Duodenal mucosa (tissue), 2 donors: ENCODE measurements at regions not wholly inside any gene's neighbourhood (a gene's known extent, or its start where the extent isn't known, plus 50 kb on each side); places are given as distances from the start of the nearest gene placed in this dataset.

ENCODE experiments used
- H3K27ac ChIP-seq: one replicate; pipeline ENCODE4 v1.7.0; 2013; ENCODE audit warnings: low read depth, low read length
- H3K27me3 ChIP-seq, 2 donors: one replicate each; pipeline ENCODE4 v1.7.0; 2013; ENCODE audit warnings: low read length in 2 of 2, control low read depth in 1 of 2; ENCODE audit not compliant: insufficient read depth in 2 of 2, control insufficient read depth in 1 of 2
- H3K36me3 ChIP-seq, 2 donors: one replicate each; pipeline ENCODE4 v1.7.0; 2013; ENCODE audit warnings: low read length in 2 of 2, control low read depth in 1 of 2; ENCODE audit not compliant: insufficient read depth in 2 of 2, control insufficient read depth in 1 of 2
- H3K4me1 ChIP-seq, 2 donors: one replicate each; pipeline ENCODE4 v1.7.0; 2013; ENCODE audit warnings: low read length in 2 of 2, control low read depth in 1 of 2; ENCODE audit not compliant: insufficient read depth in 2 of 2, control insufficient read depth in 1 of 2
- H3K4me3 ChIP-seq, 2 donors: one replicate each; pipeline ENCODE4 v1.7.0; 2013; ENCODE audit warnings: low read length in 2 of 2, low read depth in 1 of 2
- H3K9ac ChIP-seq, 2 donors: one replicate each; pipeline ENCODE4 v1.7.0; 2013; ENCODE audit warnings: low read length in 2 of 2, low read depth in 1 of 2
- H3K9me3 ChIP-seq, 2 donors: one replicate each; pipeline ENCODE4 v1.7.0; 2013; ENCODE audit warnings: low read length in 2 of 2, control low read depth in 1 of 2; ENCODE audit not compliant: control insufficient read depth in 1 of 2

DNA sequence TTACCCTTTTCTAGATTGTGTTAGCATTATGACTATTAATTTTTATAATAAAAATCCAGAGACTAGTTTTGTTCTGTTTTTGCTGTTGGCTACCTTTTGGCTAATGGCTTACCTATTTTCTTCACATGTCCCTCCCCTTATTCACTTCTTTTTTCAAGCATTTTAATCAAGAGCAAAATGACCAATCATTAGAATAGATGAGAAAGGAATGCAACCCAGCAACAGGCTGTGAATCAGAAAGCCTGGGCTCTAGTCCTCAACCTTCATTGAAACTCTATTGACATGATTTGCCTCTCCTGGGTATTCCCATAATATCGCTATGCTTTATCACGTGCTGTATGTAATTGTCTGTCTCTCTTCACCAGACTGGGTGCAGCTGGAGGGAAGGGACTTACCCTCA lies 370.1 kb downstream of the IRS1 start:
- no peak overlapping the region for H3K9ac ChIP-seq
- no peak overlapping the region for H3K27ac ChIP-seq
- no peaks in the 10 kb centered on the region for H3K36me3 ChIP-seq
- H3K4me3 ChIP-seq: no peak overlapping the region
- H3K9me3 ChIP-seq: no peaks in the 10 kb centered on the region
- no peaks in the 10 kb centered on the region for H3K27me3 ChIP-seq
- peaks cover 2 to 3% of the 10 kb centered on the region in 2 donors for H3K4me1 ChIP-seq

DNA sequence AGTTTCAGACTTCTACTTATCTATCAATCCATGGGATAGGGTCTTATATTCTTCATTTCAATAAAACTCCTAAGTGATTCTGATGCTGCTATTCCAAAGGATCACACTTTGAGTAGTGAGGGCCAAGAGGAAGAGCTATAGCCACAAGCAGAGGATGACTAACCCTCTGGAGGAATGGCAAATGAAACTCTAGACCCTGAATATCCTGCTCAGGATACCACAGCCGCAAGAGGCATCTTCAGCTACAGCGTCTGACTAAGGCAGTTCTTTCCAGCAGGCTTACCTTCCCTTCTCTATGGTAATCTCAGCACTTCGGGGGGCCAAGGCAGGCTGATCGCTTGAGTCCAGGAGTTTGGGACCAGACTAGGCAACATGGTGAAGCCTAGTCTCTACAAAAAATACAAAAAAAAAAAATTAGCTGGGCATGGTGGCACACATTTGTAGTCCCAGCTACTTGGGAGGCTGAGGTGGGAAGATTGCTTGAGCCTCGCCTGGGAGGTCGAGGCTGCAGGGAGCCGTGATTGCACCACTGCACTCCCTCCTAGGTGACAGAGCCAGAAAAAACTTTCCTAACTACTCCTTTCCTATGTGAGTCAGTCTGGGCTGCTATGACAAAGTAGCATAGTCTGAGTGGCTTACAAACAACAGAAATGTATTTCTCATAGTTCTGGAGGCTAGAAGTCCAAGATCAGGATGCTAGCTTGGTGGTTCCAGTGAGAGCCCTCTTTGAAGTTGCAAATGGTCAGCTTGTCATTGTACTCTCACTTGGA lies 371.9 kb downstream of the IRS1 start:
- Histone ChIP-seq H3K9ac (no peak overlapping the region), H3K27me3 (no peaks in the 10 kb centered on the region), H3K4me1 (peaks cover 3 to 8% of the 10 kb centered on the region in 2 donors), H3K36me3 (no peaks in the 10 kb centered on the region), H3K9me3 (no peaks in the 10 kb centered on the region), H3K27ac (no peak overlapping the region), H3K4me3 (no peak overlapping the region)

DNA sequence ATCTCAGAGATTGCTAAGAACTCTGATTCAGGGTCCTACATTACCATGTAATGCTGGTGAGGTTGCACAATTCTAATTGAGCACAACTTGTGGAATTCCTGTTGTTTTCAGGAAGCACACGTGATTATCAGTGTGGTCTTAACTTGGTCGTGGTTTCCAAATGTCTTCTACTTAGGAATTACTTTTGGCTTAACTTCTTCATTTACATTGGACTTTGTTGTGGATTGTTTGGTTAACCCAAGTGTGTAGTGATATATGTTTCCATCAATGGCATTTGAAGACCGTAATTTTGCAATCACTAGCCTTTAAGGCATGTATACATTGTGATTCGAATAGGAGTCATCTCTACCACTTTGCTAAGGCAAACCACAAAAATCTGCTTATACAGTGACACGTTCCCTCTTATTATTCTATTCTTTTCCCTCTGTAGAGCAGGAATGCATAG lies 373.3 kb downstream of the IRS1 start:
- no peak overlapping the region for H3K4me3 ChIP-seq
- no peaks in the 10 kb centered on the region for H3K36me3 ChIP-seq
- H3K27ac ChIP-seq: no peak overlapping the region
- no peaks in the 10 kb centered on the region for H3K27me3 ChIP-seq
- no peak overlapping the region for H3K9ac ChIP-seq
- no peaks in the 10 kb centered on the region for H3K9me3 ChIP-seq
- H3K4me1 ChIP-seq: peaks cover 3 to 8% of the 10 kb centered on the region in 2 donors

DNA sequence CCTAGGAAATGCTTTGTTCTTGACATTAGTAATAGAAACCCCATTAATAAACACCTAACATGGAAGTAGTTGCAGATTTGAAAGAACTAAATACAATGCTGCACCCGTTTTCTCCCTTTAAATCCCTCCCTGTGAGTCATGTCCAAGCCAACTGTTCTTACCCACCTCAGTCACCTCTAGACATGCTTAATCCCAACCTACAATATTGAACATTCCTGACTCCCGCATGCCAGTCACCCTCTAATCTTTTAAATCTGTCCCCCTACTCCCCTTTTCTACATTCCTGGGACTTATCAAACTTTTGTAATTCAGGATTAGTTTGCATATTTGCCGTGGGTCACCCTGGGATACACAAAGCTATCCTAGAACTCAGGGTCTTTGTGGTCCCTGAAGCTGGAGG lies 374.6 kb downstream of the IRS1 start:
- H3K9ac ChIP-seq: no peak overlapping the region

DNA sequence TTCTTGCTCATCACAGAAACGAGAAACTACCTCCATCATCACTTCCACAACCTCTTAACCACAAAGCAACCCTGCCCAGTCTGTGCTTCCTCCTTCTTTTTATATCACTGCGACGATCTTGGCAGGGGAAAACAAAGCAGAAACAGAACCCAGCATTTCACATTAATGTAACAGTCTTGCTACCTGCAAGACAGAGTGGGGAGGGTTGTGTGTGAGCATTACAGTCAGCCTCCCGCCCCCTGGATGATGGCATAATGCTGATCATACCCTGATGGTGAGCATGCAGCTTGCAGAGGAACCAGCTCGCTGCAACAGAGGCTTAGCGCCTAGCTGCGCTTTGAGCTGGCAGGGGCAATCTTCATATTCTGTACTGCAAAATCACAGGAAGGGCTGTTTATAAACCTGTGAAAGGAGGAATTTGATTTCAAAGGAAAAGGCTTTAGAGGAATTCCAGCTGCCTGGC lies 376.1 kb downstream of the IRS1 start:
- H3K4me3 ChIP-seq: no peak overlapping the region
- no peak overlapping the region for H3K9ac ChIP-seq
- no peaks in the 10 kb centered on the region for H3K27me3 ChIP-seq
- no peaks in the 10 kb centered on the region for H3K36me3 ChIP-seq
- H3K27ac ChIP-seq: no peak overlapping the region
- peaks cover 0 to 8% of the 10 kb centered on the region in 2 donors for H3K4me1 ChIP-seq
- H3K9me3 ChIP-seq: no peaks in the 10 kb centered on the region

More for the DNA sequence above, 374.6 kb downstream of the IRS1 start:
- Histone ChIP-seq H3K9me3 (no peaks in the 10 kb centered on the region), H3K27ac (no peak overlapping the region), H3K4me1 (peaks cover 3 to 8% of the 10 kb centered on the region in 2 donors), H3K4me3 (no peak overlapping the region), H3K36me3 (no peaks in the 10 kb centered on the region), H3K27me3 (no peaks in the 10 kb centered on the region)

DNA sequence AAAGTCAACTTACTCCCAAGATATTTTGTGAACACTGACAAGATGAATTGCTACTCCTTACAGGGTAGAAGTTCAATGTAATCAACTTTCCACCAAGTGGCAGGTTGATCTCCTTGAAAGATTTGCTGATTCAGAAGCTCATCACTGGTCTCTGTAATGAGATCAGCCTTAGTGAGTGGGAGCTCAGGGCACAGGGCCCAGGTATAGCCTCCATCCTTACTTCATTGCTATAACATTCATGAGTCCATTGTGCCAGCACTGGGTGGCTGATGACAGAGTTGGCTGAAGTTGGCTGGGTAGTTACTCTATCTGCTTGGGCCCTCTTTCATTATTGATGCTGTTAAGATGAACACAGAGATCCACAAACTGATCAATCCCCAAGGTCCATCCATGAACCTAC lies 379.0 kb downstream of the IRS1 start:
- H3K9me3 ChIP-seq: no peaks in the 10 kb centered on the region
- no peaks in the 10 kb centered on the region for H3K36me3 ChIP-seq
- no peak overlapping the region for H3K4me3 ChIP-seq
- no peak overlapping the region for H3K27ac ChIP-seq
- H3K27me3 ChIP-seq: no peaks in the 10 kb centered on the region
- H3K9ac ChIP-seq: no peak overlapping the region
- H3K4me1 ChIP-seq: peaks cover 0 to 6% of the 10 kb centered on the region in 2 donors

DNA sequence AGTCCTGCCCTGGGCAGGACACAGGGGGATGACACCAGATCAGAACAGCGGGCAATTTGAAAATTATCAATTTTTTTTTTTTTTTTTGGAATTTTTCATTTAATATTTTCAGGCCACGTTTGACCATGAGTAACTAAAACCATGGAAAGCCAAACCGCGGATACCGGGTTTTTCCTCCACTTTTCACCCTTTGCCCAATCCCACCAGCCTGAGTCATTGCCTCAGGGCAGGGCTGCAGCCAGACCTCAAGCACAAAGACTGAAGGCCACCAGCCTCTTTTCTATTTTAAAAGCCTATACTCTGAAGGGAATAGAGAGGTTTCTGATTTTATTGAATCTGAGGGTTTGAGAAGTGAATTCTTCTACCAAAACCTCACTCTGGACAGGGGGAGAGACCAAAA lies 381.1 kb downstream of the IRS1 start:
- no peak overlapping the region for H3K9ac ChIP-seq
- no peak overlapping the region for H3K4me3 ChIP-seq
- no peaks in the 10 kb centered on the region for H3K36me3 ChIP-seq
- peaks cover 0 to 3% of the 10 kb centered on the region in 2 donors for H3K4me1 ChIP-seq
- no peak overlapping the region for H3K27ac ChIP-seq
- H3K27me3 ChIP-seq: no peaks in the 10 kb centered on the region
- no peaks in the 10 kb centered on the region for H3K9me3 ChIP-seq

DNA sequence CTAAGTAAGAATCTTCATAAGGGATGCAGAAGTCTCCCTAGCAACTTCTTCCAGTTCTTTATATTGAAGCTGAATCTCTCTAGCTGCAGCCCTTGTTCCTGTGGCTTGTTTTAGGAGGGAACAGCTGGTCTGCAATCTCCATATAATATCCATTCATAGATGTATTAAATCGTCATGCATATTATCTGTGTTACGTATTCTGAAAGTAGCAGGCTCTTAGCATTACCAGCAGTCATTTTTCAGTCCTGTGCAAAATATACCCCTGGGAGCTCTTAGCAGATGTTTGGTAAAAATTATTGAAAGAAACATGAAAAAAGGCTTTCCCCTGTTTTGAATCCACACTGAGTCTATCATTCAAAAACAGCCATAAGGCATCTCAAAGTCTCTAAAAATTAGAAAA lies 385.3 kb downstream of the IRS1 start:
- H3K9ac ChIP-seq: no peak overlapping the region
- H3K9me3 ChIP-seq: no peaks in the 10 kb centered on the region
- H3K27ac ChIP-seq: no peak overlapping the region
- no peaks in the 10 kb centered on the region for H3K36me3 ChIP-seq
- no peaks in the 10 kb centered on the region for H3K27me3 ChIP-seq
- no peak overlapping the region for H3K4me3 ChIP-seq
- no peaks in the 10 kb centered on the region for H3K4me1 ChIP-seq

DNA sequence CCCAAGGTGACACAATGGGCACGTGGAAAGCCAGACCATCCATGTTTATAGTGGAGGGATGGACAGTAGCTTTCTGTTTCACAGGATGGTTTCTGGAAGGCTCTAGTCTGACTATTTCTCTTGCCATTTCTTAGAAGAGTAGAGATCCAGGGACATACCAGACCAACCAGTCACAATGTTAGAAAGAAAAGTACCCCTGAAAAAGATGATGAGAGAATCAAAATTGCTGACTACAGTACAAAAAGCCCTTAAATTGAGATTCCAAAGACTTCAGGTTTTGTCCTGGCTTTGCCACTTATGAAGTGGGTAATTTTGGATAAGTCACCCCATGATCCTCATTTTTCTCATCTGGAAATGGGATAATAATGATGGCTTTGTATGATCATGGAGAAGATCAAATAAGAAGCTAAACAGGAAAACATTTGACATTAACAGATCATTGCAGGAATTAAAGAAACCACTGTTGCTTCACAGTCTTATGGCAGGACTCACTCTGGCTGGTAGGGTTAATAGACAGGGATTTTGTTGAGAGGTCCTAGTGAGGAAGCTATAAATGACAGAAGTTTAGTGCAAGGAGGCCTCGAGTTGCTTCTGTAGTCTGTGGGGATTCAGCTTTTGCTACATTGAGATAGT lies 386.0 kb downstream of the IRS1 start:
- no peaks in the 10 kb centered on the region for H3K27me3 ChIP-seq
- H3K4me3 ChIP-seq: no peak overlapping the region
- no peak overlapping the region for H3K27ac ChIP-seq
- H3K36me3 ChIP-seq: no peaks in the 10 kb centered on the region
- no peaks in the 10 kb centered on the region for H3K4me1 ChIP-seq
- H3K9me3 ChIP-seq: no peaks in the 10 kb centered on the region
- H3K9ac ChIP-seq: no peak overlapping the region

DNA sequence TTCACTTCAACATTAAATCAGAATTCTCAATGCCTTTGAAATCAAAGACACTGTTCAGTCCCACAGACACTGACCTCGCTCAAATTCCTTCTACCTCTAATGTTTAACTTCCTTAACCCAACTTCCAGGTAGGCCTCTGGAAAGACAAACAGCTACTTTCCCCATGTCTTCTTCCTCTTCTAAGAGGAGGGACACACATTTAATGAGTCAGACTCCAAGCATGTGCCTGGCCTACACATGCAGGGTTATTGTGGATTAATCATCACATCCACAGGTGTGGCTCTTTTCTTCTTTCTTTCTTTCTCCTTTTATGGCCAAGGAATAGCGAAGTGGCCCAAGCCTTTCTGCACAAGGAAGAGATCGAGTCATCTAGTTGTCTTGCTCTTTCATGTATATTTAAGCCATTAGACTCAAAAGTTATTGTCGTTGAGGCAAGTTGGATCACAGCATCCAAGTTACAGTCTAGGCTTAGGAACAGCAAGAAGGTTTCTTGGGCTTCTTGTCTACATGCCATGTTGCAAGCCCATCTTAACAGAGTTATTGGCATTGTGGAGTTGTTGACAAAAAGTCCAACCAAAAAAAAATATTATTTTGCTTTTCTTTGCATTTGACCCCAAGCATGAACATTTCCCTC lies 387.8 kb downstream of the IRS1 start:
- no peaks in the 10 kb centered on the region for H3K27me3 ChIP-seq
- H3K36me3 ChIP-seq: no peaks in the 10 kb centered on the region
- no peaks in the 10 kb centered on the region for H3K9me3 ChIP-seq
- H3K9ac ChIP-seq: no peak overlapping the region
- H3K27ac ChIP-seq: no peak overlapping the region
- H3K4me3 ChIP-seq: no peak overlapping the region
- no peaks in the 10 kb centered on the region for H3K4me1 ChIP-seq
